Testis (tissue), 2 donors: ENCODE measurements at regions not wholly inside any gene's neighbourhood (a gene's known extent, or its start where the extent isn't known, plus 50 kb on each side); places are given as distances from the start of the nearest gene placed in this dataset.

Source experiments
- CTCF ChIP-seq, 3 experiments: fragments of 450-650 bp in 2 of 3; fragments of 200-600 bp in 1 of 3; sonication (generic) in 1 of 3; IDR thresholded peaks; one replicate each; pipeline ENCODE4 v1.5.1; 2016 to 2019; ENCODE audit warnings: antibody characterized with exemption in 3 of 3, mild to moderate bottlenecking in 2 of 3, moderate library complexity in 1 of 3
- POLR2A ChIP-seq: fragments of 450-650 bp; IDR thresholded peaks from one replicate; pipeline ENCODE4 v1.6.1; 2017; ENCODE audit warnings: antibody characterized with exemption, mild to moderate bottlenecking, moderate library complexity

- TF ChIP-seq CTCF (IDR thresholded peaks at IDR 0.05) (no peak), POLR2A (no peak)
Observed at GRCh38 chr5:111582993-111583601, 70.8 kb upstream of the STARD4 start.
